Activated CD8-positive, alpha-beta memory T cell treated with anti-CD3 and anti-CD28 coated beads, Interleukin-2, amount 10 ng/mL, durations not matched to agents 7 days and 5 days (primary cell): ENCODE measurements at regions not wholly inside any gene's neighbourhood (a gene's known extent, or its start where the extent isn't known, plus 50 kb on each side); places are given as distances from the start of the nearest gene placed in this dataset.

Experiments
- ATAC-seq: fragments of 150-1000 bp; cut with Tn5 transposase; one replicate; pipeline ENCODE4 v1.10.0; 2021; ENCODE audit warnings: moderate library complexity
- CTCF ChIA-PET: fragments of 350-600 bp; sonication (Branson Sonifier 250); formaldehyde crosslinking; loops from one replicate; lab custom pipeline; 2021; ENCODE audit warnings: antibody characterized with exemption; lab: Charles Lee
- DNase-seq: peaks from one replicate; pipeline ENCODE4 v3.0.0-alpha.2; 2020
- H3K27ac Mint-ChIP-seq: one replicate; pipeline ENCODE4 v1.8.0; 2021; ENCODE audit warnings: mild to moderate bottlenecking, mixed read lengths
- H3K27me3 Mint-ChIP-seq: one replicate; pipeline ENCODE4 v1.8.0; 2021; ENCODE audit warnings: mixed read lengths
- H3K36me3 Mint-ChIP-seq: one replicate; pipeline ENCODE4 v1.8.0; 2021; ENCODE audit warnings: mild to moderate bottlenecking, mixed read lengths
- H3K4me1 Mint-ChIP-seq: one replicate; pipeline ENCODE4 v1.8.0; 2021; ENCODE audit warnings: mixed read lengths
- H3K4me3 Mint-ChIP-seq: one replicate; pipeline ENCODE4 v1.8.0; 2021; ENCODE audit warnings: mild to moderate bottlenecking, moderate library complexity, mixed read lengths
- H3K9me3 Mint-ChIP-seq: one replicate; pipeline ENCODE4 v1.8.0; 2022; ENCODE audit warnings: low read depth, mixed read lengths

GRCh38 chr10:121418126-121418777 is 180.0 kb downstream of the FGFR2 start:
- CTCF ChIA-PET: no interaction called here
- no peak for ATAC-seq
- Mint-ChIP-seq H3K27ac (no peak overlapping the region), H3K27me3 (no peaks in the 10 kb centered on the region), H3K9me3 (no peaks in the 10 kb centered on the region), H3K4me3 (no peak overlapping the region), H3K36me3 (no peaks in the 10 kb centered on the region), H3K4me1 (no peaks in the 10 kb centered on the region)
- no peak for DNase-seq

- Mint-ChIP-seq H3K4me3 (no peak overlapping the region), H3K4me1 (no peaks in the 10 kb centered on the region), H3K27me3 (no peaks in the 10 kb centered on the region), H3K9me3 (no peaks in the 10 kb centered on the region), H3K36me3 (no peaks in the 10 kb centered on the region), H3K27ac (no peak overlapping the region)
- CTCF ChIA-PET: no interaction called here
- DNase-seq: no peak
- ATAC-seq: no peak
Observed at GRCh38 chr10:121420006-121420405, 178.2 kb downstream of the FGFR2 start.

- H3K4me3 Mint-ChIP-seq: no peak overlapping the region
- no peak for ATAC-seq
- no peaks in the 10 kb centered on the region for H3K36me3 Mint-ChIP-seq
- CTCF ChIA-PET: no interaction called here
- no peak for DNase-seq
- H3K9me3 Mint-ChIP-seq: no peaks in the 10 kb centered on the region
- H3K27ac Mint-ChIP-seq: no peak overlapping the region
- no peaks in the 10 kb centered on the region for H3K4me1 Mint-ChIP-seq
- H3K27me3 Mint-ChIP-seq: no peaks in the 10 kb centered on the region
Observed at GRCh38 chr10:121422096-121422495, 176.1 kb downstream of the FGFR2 start.

GRCh38 chr10:121425623-121426022 is 172.6 kb downstream of the FGFR2 start:
- no peaks in the 10 kb centered on the region for H3K4me1 Mint-ChIP-seq
- H3K27ac Mint-ChIP-seq: no peak overlapping the region
- no peaks in the 10 kb centered on the region for H3K9me3 Mint-ChIP-seq
- ATAC-seq (no peak), DNase-seq (no peak)
- H3K27me3 Mint-ChIP-seq: no peaks in the 10 kb centered on the region
- H3K36me3 Mint-ChIP-seq: no peaks in the 10 kb centered on the region
- no peak overlapping the region for H3K4me3 Mint-ChIP-seq
- CTCF ChIA-PET: no interaction called here

GRCh38 chr10:121426307-121426706 is 171.9 kb downstream of the FGFR2 start:
- CTCF ChIA-PET: no interaction called here
- no peaks in the 10 kb centered on the region for H3K4me1 Mint-ChIP-seq
- DNase-seq (no peak), ATAC-seq (no peak)
- no peaks in the 10 kb centered on the region for H3K9me3 Mint-ChIP-seq
- no peaks in the 10 kb centered on the region for H3K36me3 Mint-ChIP-seq
- H3K27me3 Mint-ChIP-seq: no peaks in the 10 kb centered on the region
- no peak overlapping the region for H3K4me3 Mint-ChIP-seq
- H3K27ac Mint-ChIP-seq: no peak overlapping the region
